ENCODE measurements at regions not wholly inside any gene's neighbourhood (a gene's known extent, or its start where the extent isn't known, plus 50 kb on each side); places are given as distances from the start of the nearest gene placed in this dataset.

DNA sequence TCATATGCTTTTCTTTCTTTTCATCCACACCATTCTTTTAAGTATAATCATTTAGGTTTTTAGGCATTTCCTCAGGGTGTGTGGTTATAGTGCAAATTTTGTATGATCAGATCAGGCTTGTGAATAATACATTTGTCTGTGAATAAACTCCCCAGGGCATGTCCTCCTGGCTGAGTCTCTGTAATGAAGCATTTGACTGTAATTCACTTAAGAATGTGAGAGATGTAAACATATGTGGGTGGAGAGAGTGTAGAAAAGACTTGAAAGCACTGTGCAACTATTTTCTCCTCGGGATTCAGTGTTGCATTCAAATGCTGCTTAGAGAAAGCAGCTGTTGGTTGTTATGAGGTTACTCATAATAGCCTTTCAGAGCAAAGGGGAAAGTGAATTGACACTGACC lies 996.5 kb downstream of the TUSC7 start:
- TF ChIP-seq, protein P1, sequence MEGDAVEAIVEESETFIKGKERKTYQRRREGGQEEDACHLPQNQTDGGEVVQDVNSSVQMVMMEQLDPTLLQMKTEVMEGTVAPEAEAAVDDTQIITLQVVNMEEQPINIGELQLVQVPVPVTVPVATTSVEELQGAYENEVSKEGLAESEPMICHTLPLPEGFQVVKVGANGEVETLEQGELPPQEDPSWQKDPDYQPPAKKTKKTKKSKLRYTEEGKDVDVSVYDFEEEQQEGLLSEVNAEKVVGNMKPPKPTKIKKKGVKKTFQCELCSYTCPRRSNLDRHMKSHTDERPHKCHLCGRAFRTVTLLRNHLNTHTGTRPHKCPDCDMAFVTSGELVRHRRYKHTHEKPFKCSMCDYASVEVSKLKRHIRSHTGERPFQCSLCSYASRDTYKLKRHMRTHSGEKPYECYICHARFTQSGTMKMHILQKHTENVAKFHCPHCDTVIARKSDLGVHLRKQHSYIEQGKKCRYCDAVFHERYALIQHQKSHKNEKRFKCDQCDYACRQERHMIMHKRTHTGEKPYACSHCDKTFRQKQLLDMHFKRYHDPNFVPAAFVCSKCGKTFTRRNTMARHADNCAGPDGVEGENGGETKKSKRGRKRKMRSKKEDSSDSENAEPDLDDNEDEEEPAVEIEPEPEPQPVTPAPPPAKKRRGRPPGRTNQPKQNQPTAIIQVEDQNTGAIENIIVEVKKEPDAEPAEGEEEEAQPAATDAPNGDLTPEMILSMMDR (IDR thresholded peaks at IDR 0.05; ENCODE audit: insufficient read depth, low read depth, low read length), result no peak
- peak; percentile 77 for DNase-seq (ENCODE audit: low read depth)
- no peak overlapping the region for H3K4me3 ChIP-seq (ENCODE audit: low read depth, low read length)

DNA sequence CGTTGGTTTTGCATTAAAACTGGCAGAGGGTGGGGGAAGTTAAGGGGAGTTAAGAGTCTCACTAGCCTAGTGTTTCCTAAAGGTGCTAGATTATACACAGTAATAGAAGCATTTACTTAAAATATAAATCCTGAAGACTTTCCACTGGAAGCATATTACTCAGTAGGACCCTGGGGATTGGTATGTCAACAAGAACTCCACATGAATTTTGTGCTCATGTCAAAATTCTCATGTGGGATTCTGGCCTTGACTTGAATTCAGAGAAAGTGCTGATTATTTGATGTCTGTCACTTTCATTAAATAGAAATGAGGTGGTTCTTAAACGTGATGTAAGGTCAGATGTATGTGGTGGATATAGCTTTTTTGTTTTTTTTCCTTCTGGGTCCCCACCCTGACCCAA lies 997.2 kb downstream of the TUSC7 start:
- H3K4me3 ChIP-seq (ENCODE audit: low read depth, low read length), result no peak overlapping the region
- DNase-seq (ENCODE audit: low read depth), result no peak
- TF ChIP-seq, protein P1 (IDR thresholded peaks at IDR 0.05; ENCODE audit: insufficient read depth, low read depth, low read length), result no peak

DNA sequence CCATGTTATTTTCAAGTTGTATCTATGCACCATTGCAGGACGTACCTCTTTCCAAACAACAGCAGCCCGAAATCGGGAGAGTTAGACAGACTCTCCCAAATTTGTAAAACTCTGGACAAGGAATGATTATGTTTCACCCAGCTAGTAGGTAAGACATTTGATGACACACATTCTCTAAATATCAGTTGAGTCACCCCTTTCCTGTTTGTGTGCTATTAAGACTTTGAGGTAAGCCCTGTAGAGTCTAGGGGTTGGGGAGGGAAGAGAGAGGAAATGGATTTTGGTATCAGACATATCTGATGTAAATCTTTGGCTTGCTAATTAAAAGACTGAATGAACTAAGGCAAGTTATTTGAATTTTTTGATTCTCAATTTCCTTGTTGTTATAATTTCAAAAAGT lies 999.0 kb downstream of the TUSC7 start:
- DNase-seq (ENCODE audit: low read depth), result no peak
- TF ChIP-seq, protein P1 (IDR thresholded peaks at IDR 0.05; ENCODE audit: insufficient read depth, low read depth, low read length), result no peak
- H3K4me3 ChIP-seq (ENCODE audit: low read depth, low read length), result no peak overlapping the region

DNA sequence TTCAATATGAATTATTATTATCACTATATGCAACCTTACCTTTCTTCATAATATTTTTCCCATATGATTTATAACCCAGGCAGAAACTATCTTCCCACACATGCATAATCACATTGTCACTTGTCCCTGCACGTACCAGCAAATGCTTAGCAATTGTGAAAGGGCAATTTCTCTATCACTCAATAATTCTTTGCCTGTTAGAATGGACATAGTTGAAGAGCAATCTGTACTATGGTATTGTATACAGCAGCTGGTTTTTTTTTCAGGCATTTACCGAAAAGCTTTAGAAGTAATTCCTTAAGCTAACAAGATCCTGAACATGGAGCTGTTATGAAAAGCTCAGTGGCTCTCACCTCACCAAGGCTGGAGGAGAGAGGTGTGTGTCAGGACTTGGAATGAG lies 999.5 kb downstream of the TUSC7 start:
- TF ChIP-seq, protein P1 (IDR thresholded peaks at IDR 0.05; ENCODE audit: insufficient read depth, low read depth, low read length), result no peak
- no peak overlapping the region for H3K4me3 ChIP-seq (ENCODE audit: low read depth, low read length)
- no peak for DNase-seq (ENCODE audit: low read depth)

DNA sequence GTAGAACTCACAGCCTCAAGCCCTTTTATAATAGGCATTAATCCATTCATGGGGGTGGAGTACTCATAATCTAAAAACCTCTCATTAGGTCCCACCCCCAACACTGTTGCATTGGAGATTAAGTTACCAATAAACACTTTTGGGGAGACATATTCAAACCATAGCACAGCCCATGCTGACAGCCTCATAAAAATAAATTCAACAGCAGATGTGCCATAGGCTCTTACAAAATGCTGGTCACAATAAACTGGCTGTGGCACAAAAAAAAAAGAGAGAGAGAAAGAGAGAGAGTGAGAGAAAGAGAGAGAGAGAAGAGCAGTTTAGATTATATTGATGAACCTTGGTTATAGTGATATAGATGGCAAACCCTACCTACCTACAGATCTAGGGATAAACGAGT lies 1000.9 kb downstream of the TUSC7 start:
- DNase-seq (ENCODE audit: low read depth), result no peak

DNA sequence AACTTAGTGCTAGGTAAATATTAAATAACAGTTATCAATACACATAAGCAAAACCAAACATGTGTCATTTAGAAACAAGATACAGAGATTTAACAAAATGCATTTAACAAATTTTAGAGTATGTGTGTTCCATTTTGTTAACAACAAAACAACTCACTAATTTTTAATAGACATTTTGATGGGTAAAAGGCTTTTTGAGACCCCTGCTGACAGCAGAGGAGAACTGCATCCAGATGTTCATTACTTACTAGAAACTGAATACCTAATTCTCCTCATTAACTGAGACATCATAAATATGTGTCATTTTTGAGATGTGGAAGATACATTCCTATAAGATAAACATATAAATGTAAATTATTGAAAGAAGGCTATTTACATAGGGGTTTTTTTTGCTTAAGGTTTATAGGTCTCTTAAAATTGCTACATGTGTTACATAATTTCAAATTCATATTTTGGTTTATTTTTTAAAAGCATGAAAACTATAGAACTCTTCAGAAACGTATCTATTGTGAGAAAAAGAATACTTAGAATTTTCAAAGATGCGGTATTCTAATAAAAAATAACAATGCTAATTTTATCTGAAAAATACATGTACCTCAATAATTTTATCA lies 1009.8 kb downstream of the TUSC7 start:
- TF ChIP-seq, protein P1 (IDR thresholded peaks at IDR 0.05; ENCODE audit: insufficient read depth, low read depth, low read length), result peak; percentile 67

More for the DNA sequence above, 1000.9 kb downstream of the TUSC7 start:
- no peak overlapping the region for H3K4me3 ChIP-seq (ENCODE audit: low read depth, low read length)
- TF ChIP-seq, protein P1 (IDR thresholded peaks at IDR 0.05; ENCODE audit: insufficient read depth, low read depth, low read length), result no peak

DNA sequence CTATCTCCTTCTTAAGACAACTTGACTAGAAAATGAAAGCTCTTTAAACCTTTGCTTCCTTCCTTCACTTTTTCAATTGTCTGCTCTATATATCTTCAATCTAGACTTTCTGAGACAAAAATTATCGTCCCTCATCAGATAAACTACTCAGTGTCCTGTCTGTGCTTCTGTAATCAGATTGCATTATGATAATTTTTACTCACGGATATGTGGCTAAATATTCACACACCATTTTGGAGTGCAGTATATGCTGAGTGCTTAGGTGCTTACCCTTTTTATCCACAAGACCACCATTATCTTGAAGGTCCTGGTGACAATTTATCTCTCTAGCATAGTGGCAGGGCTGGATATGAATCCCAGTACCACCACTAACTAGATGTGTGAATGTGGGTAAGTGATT lies 1012.3 kb downstream of the TUSC7 start:
- no peak overlapping the region for H3K4me3 ChIP-seq (ENCODE audit: low read depth, low read length)
- TF ChIP-seq, protein P1 (IDR thresholded peaks at IDR 0.05; ENCODE audit: insufficient read depth, low read depth, low read length), result no peak
- DNase-seq (ENCODE audit: low read depth), result no peak

More for the DNA sequence above, 1009.8 kb downstream of the TUSC7 start:
- peak; percentile 27 for DNase-seq (ENCODE audit: low read depth)
- H3K4me3 ChIP-seq (ENCODE audit: low read depth, low read length), result no peak overlapping the region
